ENCODE measurements at regions not wholly inside any gene's neighbourhood (a gene's known extent, or its start where the extent isn't known, plus 50 kb on each side); places are given as distances from the start of the nearest gene placed in this dataset.

GRCh38 chr5:57768745-57769144 lies 286.1 kb upstream of the ACTBL2 start:
- intact Hi-C loops (cut with micrococcal nuclease): no loop called here
- no peak overlapping the region for H3K27ac Mint-ChIP-seq
- ATAC-seq: no peak
- DNase-seq: no peak
- POLR2A ChIA-PET: interaction anchor here (0.6 kb wide), 1 partner anchor 8 kb away, joined by 3 read pairs; no protein-coding TSS in a partner anchor
- no peaks in the 10 kb centered on the region for H3K9me3 Mint-ChIP-seq
- no peak overlapping the region for H3K4me3 Mint-ChIP-seq
- H3K36me3 Mint-ChIP-seq (ENCODE audit: low read depth): no peaks in the 10 kb centered on the region
- H3K4me1 Mint-ChIP-seq (ENCODE audit: low read depth): no peaks in the 10 kb centered on the region
- TF ChIP-seq, protein P1, sequence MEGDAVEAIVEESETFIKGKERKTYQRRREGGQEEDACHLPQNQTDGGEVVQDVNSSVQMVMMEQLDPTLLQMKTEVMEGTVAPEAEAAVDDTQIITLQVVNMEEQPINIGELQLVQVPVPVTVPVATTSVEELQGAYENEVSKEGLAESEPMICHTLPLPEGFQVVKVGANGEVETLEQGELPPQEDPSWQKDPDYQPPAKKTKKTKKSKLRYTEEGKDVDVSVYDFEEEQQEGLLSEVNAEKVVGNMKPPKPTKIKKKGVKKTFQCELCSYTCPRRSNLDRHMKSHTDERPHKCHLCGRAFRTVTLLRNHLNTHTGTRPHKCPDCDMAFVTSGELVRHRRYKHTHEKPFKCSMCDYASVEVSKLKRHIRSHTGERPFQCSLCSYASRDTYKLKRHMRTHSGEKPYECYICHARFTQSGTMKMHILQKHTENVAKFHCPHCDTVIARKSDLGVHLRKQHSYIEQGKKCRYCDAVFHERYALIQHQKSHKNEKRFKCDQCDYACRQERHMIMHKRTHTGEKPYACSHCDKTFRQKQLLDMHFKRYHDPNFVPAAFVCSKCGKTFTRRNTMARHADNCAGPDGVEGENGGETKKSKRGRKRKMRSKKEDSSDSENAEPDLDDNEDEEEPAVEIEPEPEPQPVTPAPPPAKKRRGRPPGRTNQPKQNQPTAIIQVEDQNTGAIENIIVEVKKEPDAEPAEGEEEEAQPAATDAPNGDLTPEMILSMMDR (IDR thresholded peaks at IDR 0.05): no peak
- CTCF ChIA-PET: interaction anchor here (1.0 to 2.0 kb wide), 2 partner anchors 8 to 695 kb away, joined by 3 to 6 read pairs; no protein-coding TSS in a partner anchor
- peaks cover 3% of the 10 kb centered on the region for H3K27me3 Mint-ChIP-seq

GRCh38 chr5:57764479-57765089 lies 282.0 kb upstream of the ACTBL2 start:
- TF ChIP-seq, protein P1 (IDR thresholded peaks at IDR 0.05): no peak
- intact Hi-C loops (cut with micrococcal nuclease): no loop called here
- DNase-seq (no peak), ATAC-seq (no peak)
- H3K9me3 Mint-ChIP-seq: no peaks in the 10 kb centered on the region
- H3K36me3 Mint-ChIP-seq (ENCODE audit: low read depth): no peaks in the 10 kb centered on the region
- no peaks in the 10 kb centered on the region for H3K27me3 Mint-ChIP-seq
- H3K4me1 Mint-ChIP-seq (ENCODE audit: low read depth): no peaks in the 10 kb centered on the region
- H3K27ac Mint-ChIP-seq: no peak overlapping the region
- ChIA-PET POLR2A (no interaction called here), CTCF (no interaction called here)
- H3K4me3 Mint-ChIP-seq: no peak overlapping the region

- intact Hi-C loops (cut with micrococcal nuclease): no loop called here
- Mint-ChIP-seq H3K9me3 (no peaks in the 10 kb centered on the region), H3K27me3 (no peaks in the 10 kb centered on the region), H3K4me1 (ENCODE audit: low read depth) (no peaks in the 10 kb centered on the region), H3K4me3 (no peak overlapping the region), H3K36me3 (ENCODE audit: low read depth) (no peaks in the 10 kb centered on the region), H3K27ac (no peak overlapping the region)
- ChIA-PET POLR2A (no interaction called here), CTCF (no interaction called here)
- TF ChIP-seq, protein P1 (IDR thresholded peaks at IDR 0.05): no peak
- DNase-seq (no peak), ATAC-seq (no peak)
These were observed 278.9 kb upstream of the ACTBL2 start for GRCh38 chr5:57761513-57761912.

GRCh38 chr5:57754616-57755015 lies 272.0 kb upstream of the ACTBL2 start:
- no peak for ATAC-seq

DNA sequence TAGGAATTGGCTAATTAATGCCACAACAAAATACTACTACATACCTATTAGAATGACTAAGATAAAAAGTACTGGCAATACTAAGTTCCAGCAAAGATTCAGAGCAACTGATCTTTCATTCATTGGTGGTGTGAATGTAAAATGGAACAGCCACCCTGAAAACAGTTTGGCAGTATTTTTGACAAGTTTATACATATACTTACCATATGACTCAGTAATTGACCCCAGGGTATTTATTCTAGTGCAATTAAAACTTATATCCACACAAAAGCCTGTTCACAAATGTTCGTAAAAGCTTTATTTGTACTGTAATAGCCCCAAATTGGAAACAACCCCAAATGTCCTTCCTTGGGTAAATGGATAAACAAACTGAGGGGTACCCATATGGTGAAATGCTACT lies 270.8 kb upstream of the ACTBL2 start:
- H3K4me3 Mint-ChIP-seq: no peak overlapping the region
- ATAC-seq (no peak), DNase-seq (no peak)
- intact Hi-C loops (cut with micrococcal nuclease): no loop called here
- ChIA-PET POLR2A (no interaction called here), CTCF (no interaction called here)
- no peaks in the 10 kb centered on the region for H3K9me3 Mint-ChIP-seq
- H3K27ac Mint-ChIP-seq: no peak overlapping the region
- no peaks in the 10 kb centered on the region for H3K36me3 Mint-ChIP-seq (ENCODE audit: low read depth)
- no peaks in the 10 kb centered on the region for H3K4me1 Mint-ChIP-seq (ENCODE audit: low read depth)
- TF ChIP-seq, protein P1 (IDR thresholded peaks at IDR 0.05): no peak
- peaks cover 7% of the 10 kb centered on the region for H3K27me3 Mint-ChIP-seq

More at GRCh38 chr5:57754616-57755015, 272.0 kb upstream of the ACTBL2 start:
- Mint-ChIP-seq H3K4me1 (ENCODE audit: low read depth) (no peaks in the 10 kb centered on the region), H3K27ac (no peak overlapping the region), H3K9me3 (no peaks in the 10 kb centered on the region), H3K4me3 (no peak overlapping the region), H3K36me3 (ENCODE audit: low read depth) (no peaks in the 10 kb centered on the region), H3K27me3 (peaks cover 5% of the 10 kb centered on the region)
- CTCF ChIA-PET: no interaction called here
- intact Hi-C loops (cut with micrococcal nuclease): no loop called here
- no peak for DNase-seq
- POLR2A ChIA-PET: no interaction called here
- TF ChIP-seq, protein P1 (IDR thresholded peaks at IDR 0.05): no peak
